HL-60 (cell line): ENCODE measurements at regions not wholly inside any gene's neighbourhood (a gene's known extent, or its start where the extent isn't known, plus 50 kb on each side); places are given as distances from the start of the nearest gene placed in this dataset.
"Not testable (repeated sequence)": the region's sequence is repeated elsewhere in the genome, so short reads cannot be mapped to it uniquely, and the experiment has no call there.

ENCODE experiments used
- DNase-seq, 2 experiments: peaks; one replicate each; pipeline ENCODE4 v3.0.0-alpha.2; 2010 to 2020; ENCODE audit warnings: low read depth in 1 of 2, low spot score in 1 of 2
- H3K27ac ChIP-seq: fragments of 250-450 bp; sonication (Bioruptor Pico); replicated peaks from 2 replicates; pipeline ENCODE4 v1.5.1; 2020; ENCODE audit warnings: mild to moderate bottlenecking, moderate library complexity
- H3K27me3 ChIP-seq: fragments of 250-450 bp; sonication (Bioruptor Pico); 2 replicates; pipeline ENCODE4 v1.5.1; 2021; ENCODE audit warnings: mild to moderate bottlenecking, moderate library complexity; ENCODE audit not compliant: insufficient read depth, poor library complexity, severe bottlenecking
- H3K4me3 ChIP-seq: replicated peaks from 2 replicates; pipeline ENCODE4 v1.5.1; 2011; ENCODE audit warnings: mild to moderate bottlenecking, control low read depth, low read length; ENCODE audit not compliant: insufficient read depth
- CTCF ChIP-seq: IDR thresholded peaks from one replicate; pipeline ENCODE4 v1.5.1; 2011; ENCODE audit warnings: low read length, control low read depth, inconsistent platforms; ENCODE audit not compliant: insufficient read depth
- GABPA ChIP-seq: IDR thresholded peaks from 2 replicates; pipeline ENCODE4 v1.6.1; 2012; ENCODE audit warnings: low read depth
- POLR2AphosphoS5 ChIP-seq: IDR thresholded peaks from 2 replicates; pipeline ENCODE4 v1.6.1; 2012; ENCODE audit warnings: low read depth
- REST ChIP-seq: IDR thresholded peaks from 2 replicates; pipeline ENCODE4 v1.6.1; 2012; ENCODE audit warnings: low read depth; ENCODE audit not compliant: insufficient replicate concordance
- SPI1 ChIP-seq: IDR thresholded peaks from 2 replicates; pipeline ENCODE4 v1.6.1; 2012; ENCODE audit warnings: low read depth, mild to moderate bottlenecking, borderline replicate concordance

- DNase-seq, H3K27ac ChIP-seq, H3K27me3 ChIP-seq, H3K4me3 ChIP-seq: not testable (repeated sequence)
These were observed 190.8 kb downstream of the SPIN4 start for GRCh38 chrX:63160340-63160739.

GRCh38 chrX:63145526-63145925 is 205.6 kb downstream of the SPIN4 start:
- H3K27me3 ChIP-seq, H3K27ac ChIP-seq, DNase-seq, H3K4me3 ChIP-seq: not testable (repeated sequence)

GRCh38 chrX:63142588-63142987 is 208.5 kb downstream of the SPIN4 start:
- H3K27me3 ChIP-seq, H3K27ac ChIP-seq, DNase-seq, H3K4me3 ChIP-seq: not testable (repeated sequence)

GRCh38 chrX:63135859-63136258 is 215.3 kb downstream of the SPIN4 start:
- not testable (repeated sequence) for H3K27ac ChIP-seq, H3K27me3 ChIP-seq, H3K4me3 ChIP-seq, DNase-seq

GRCh38 chrX:63128509-63128908 is 222.6 kb downstream of the SPIN4 start:
- peak in 1 of 2 experiments; percentile 31 for DNase-seq
- TF ChIP-seq GABPA (no peak), REST (no peak)
- no peaks in the 10 kb centered on the region for H3K27me3 ChIP-seq
- no peak overlapping the region for H3K4me3 ChIP-seq
- H3K27ac ChIP-seq, result no peak overlapping the region

GRCh38 chrX:63115196-63115595 is 235.9 kb downstream of the SPIN4 start:
- H3K4me3 ChIP-seq, result no peak overlapping the region
- no peak for TF ChIP-seq POLR2AphosphoS5
- TF ChIP-seq REST, result no peak
- no peak for TF ChIP-seq SPI1
- TF ChIP-seq GABPA, result no peak
- no peak for TF ChIP-seq CTCF
- no peaks in the 10 kb centered on the region for H3K27me3 ChIP-seq
- H3K27ac ChIP-seq, result no peak overlapping the region
- DNase-seq, result no peak
